Uterus (tissue), 2 donors: ENCODE measurements at regions not wholly inside any gene's neighbourhood (a gene's known extent, or its start where the extent isn't known, plus 50 kb on each side); places are given as distances from the start of the nearest gene placed in this dataset.

Source experiments
- CTCF ChIP-seq, 4 experiments: fragments of 200-600 bp in 2 of 4; fragments of 450-650 bp in 2 of 4; sonication (generic) in 2 of 4; IDR thresholded peaks; one replicate each; pipeline ENCODE4 v1.5.1; 2016 to 2019; ENCODE audit warnings: antibody characterized with exemption in 4 of 4, mild to moderate bottlenecking in 2 of 4, moderate library complexity in 1 of 4
- POLR2A ChIP-seq, 2 donors: fragments of 450-650 bp; IDR thresholded peaks; one replicate each; pipeline ENCODE4 v1.6.1; 2016; ENCODE audit warnings: antibody characterized with exemption in 2 of 2, mild to moderate bottlenecking in 1 of 2, moderate library complexity in 1 of 2

- no peak for TF ChIP-seq CTCF (IDR thresholded peaks at IDR 0.05)
- no peak for TF ChIP-seq POLR2A (IDR thresholded peaks at IDR 0.05)
Measured at GRCh38 chr13:64423467-64423866, 2806.7 kb downstream of the PCDH9 start.
